T-helper 17 cell (primary cell): ENCODE measurements at regions not wholly inside any gene's neighbourhood (a gene's known extent, or its start where the extent isn't known, plus 50 kb on each side); places are given as distances from the start of the nearest gene placed in this dataset.

Source experiments
- ATAC-seq: fragments of 150-1000 bp; cut with Tn5 transposase; 2 replicates; pipeline ENCODE4 v1.10.0; 2021; ENCODE audit warnings: mild to moderate bottlenecking, moderate library complexity
- DNase-seq, 3 donors: peaks; one replicate each; pipeline versions ENCODE4 v3.0.0 to v3.0.0-alpha.2; 2020 to 2021
- H3K9me3 ChIP-seq: one replicate; pipeline ENCODE4 v1.7.0; 2013; ENCODE audit warnings: low read length, mild to moderate bottlenecking; ENCODE audit not compliant: control insufficient read depth, poor library complexity, severe bottlenecking
- H3K27ac Mint-ChIP-seq: one replicate; pipeline ENCODE4 v1.8.0; 2022; ENCODE audit warnings: mild to moderate bottlenecking, moderate library complexity, mixed read lengths
- H3K27me3 Mint-ChIP-seq: one replicate; pipeline ENCODE4 v1.8.0; 2022; ENCODE audit warnings: mixed read lengths
- H3K36me3 Mint-ChIP-seq: one replicate; pipeline ENCODE4 v1.8.0; 2022; ENCODE audit warnings: low read depth, mixed read lengths
- H3K4me1 Mint-ChIP-seq: one replicate; pipeline ENCODE4 v1.8.0; 2022; ENCODE audit warnings: mild to moderate bottlenecking, mixed read lengths
- H3K4me3 Mint-ChIP-seq: one replicate; pipeline ENCODE4 v1.8.0; 2022; ENCODE audit warnings: mild to moderate bottlenecking, moderate library complexity, mixed read lengths

- H3K4me1 Mint-ChIP-seq, result peaks cover 9% of the 10 kb centered on the region
- no peak overlapping the region for H3K4me3 Mint-ChIP-seq
- ATAC-seq (peak; percentile 35), DNase-seq (no peak)
- H3K27ac Mint-ChIP-seq, result no peak overlapping the region
- no peaks in the 10 kb centered on the region for H3K9me3 ChIP-seq
- no peaks in the 10 kb centered on the region for H3K36me3 Mint-ChIP-seq
- no peaks in the 10 kb centered on the region for H3K27me3 Mint-ChIP-seq
These were observed 167.7 kb upstream of the ADO start for GRCh38 chr10:62636825-62637248.

GRCh38 chr10:62637249-62638061 lies 167.1 kb upstream of the ADO start:
- Mint-ChIP-seq H3K4me1 (peaks cover 4% of the 10 kb centered on the region), H3K36me3 (no peaks in the 10 kb centered on the region), H3K27me3 (no peaks in the 10 kb centered on the region), H3K4me3 (no peak overlapping the region), H3K27ac (no peak overlapping the region)
- peak; percentile 16 to 37 (median 36) for DNase-seq
- ATAC-seq, result peak; percentile 88
- H3K9me3 ChIP-seq, result no peaks in the 10 kb centered on the region

GRCh38 chr10:62638062-62638477 lies 166.4 kb upstream of the ADO start:
- H3K27ac Mint-ChIP-seq, result no peak overlapping the region
- ATAC-seq (no peak), DNase-seq (no peak)
- H3K4me1 Mint-ChIP-seq, result peaks cover 2% of the 10 kb centered on the region
- no peaks in the 10 kb centered on the region for H3K27me3 Mint-ChIP-seq
- no peaks in the 10 kb centered on the region for H3K36me3 Mint-ChIP-seq
- H3K9me3 ChIP-seq, result no peaks in the 10 kb centered on the region
- H3K4me3 Mint-ChIP-seq, result no peak overlapping the region

- ATAC-seq (no peak), DNase-seq (no peak)
- no peak overlapping the region for H3K4me3 Mint-ChIP-seq
- no peak overlapping the region for H3K27ac Mint-ChIP-seq
- H3K9me3 ChIP-seq, result no peaks in the 10 kb centered on the region
- H3K36me3 Mint-ChIP-seq, result no peaks in the 10 kb centered on the region
- H3K27me3 Mint-ChIP-seq, result no peaks in the 10 kb centered on the region
- peaks cover 2% of the 10 kb centered on the region for H3K4me1 Mint-ChIP-seq
These were observed 165.4 kb upstream of the ADO start for GRCh38 chr10:62639144-62639543.

GRCh38 chr10:62640411-62640810 lies 164.1 kb upstream of the ADO start:
- peaks cover 2% of the 10 kb centered on the region for H3K4me1 Mint-ChIP-seq
- DNase-seq, result no peak
- H3K27me3 Mint-ChIP-seq, result no peaks in the 10 kb centered on the region
- no peak for ATAC-seq
- H3K9me3 ChIP-seq, result no peaks in the 10 kb centered on the region
- no peaks in the 10 kb centered on the region for H3K36me3 Mint-ChIP-seq
- H3K27ac Mint-ChIP-seq, result no peak overlapping the region
- no peak overlapping the region for H3K4me3 Mint-ChIP-seq

GRCh38 chr10:62643606-62644587 lies 160.6 kb upstream of the ADO start:
- H3K27ac Mint-ChIP-seq, result no peak overlapping the region
- no peak overlapping the region for H3K4me3 Mint-ChIP-seq
- no peaks in the 10 kb centered on the region for H3K27me3 Mint-ChIP-seq
- no peaks in the 10 kb centered on the region for H3K36me3 Mint-ChIP-seq
- H3K4me1 Mint-ChIP-seq, result peaks cover 4% of the 10 kb centered on the region
- no peak for ATAC-seq
- H3K9me3 ChIP-seq, result no peaks in the 10 kb centered on the region
- DNase-seq, result no peak

- Mint-ChIP-seq H3K36me3 (no peaks in the 10 kb centered on the region), H3K4me3 (no peak overlapping the region), H3K4me1 (peaks cover 2% of the 10 kb centered on the region), H3K27ac (no peak overlapping the region), H3K27me3 (no peaks in the 10 kb centered on the region)
- ATAC-seq (no peak), DNase-seq (no peak)
- H3K9me3 ChIP-seq, result no peaks in the 10 kb centered on the region
These were observed 157.0 kb upstream of the ADO start for GRCh38 chr10:62647375-62648092.

GRCh38 chr10:62648921-62649320 lies 155.6 kb upstream of the ADO start:
- no peaks in the 10 kb centered on the region for H3K9me3 ChIP-seq
- no peak for DNase-seq
- Mint-ChIP-seq H3K27me3 (no peaks in the 10 kb centered on the region), H3K27ac (no peak overlapping the region), H3K4me3 (no peak overlapping the region), H3K4me1 (peaks cover 2% of the 10 kb centered on the region), H3K36me3 (no peaks in the 10 kb centered on the region)
- no peak for ATAC-seq

- Mint-ChIP-seq H3K4me3 (no peak overlapping the region), H3K4me1 (peaks cover 2% of the 10 kb centered on the region), H3K27me3 (no peaks in the 10 kb centered on the region), H3K27ac (no peak overlapping the region), H3K36me3 (no peaks in the 10 kb centered on the region)
- DNase-seq, result no peak
- no peak for ATAC-seq
- H3K9me3 ChIP-seq, result no peaks in the 10 kb centered on the region
These were observed 154.1 kb upstream of the ADO start for GRCh38 chr10:62650411-62650810.

- peaks cover 4% of the 10 kb centered on the region for H3K4me1 Mint-ChIP-seq
- no peaks in the 10 kb centered on the region for H3K27me3 Mint-ChIP-seq
- ATAC-seq (no peak), DNase-seq (no peak)
- H3K9me3 ChIP-seq, result no peaks in the 10 kb centered on the region
- no peak overlapping the region for H3K4me3 Mint-ChIP-seq
- no peak overlapping the region for H3K27ac Mint-ChIP-seq
- no peaks in the 10 kb centered on the region for H3K36me3 Mint-ChIP-seq
These were observed 153.2 kb upstream of the ADO start for GRCh38 chr10:62651341-62651740.

- no peaks in the 10 kb centered on the region for H3K27me3 Mint-ChIP-seq
- H3K36me3 Mint-ChIP-seq, result no peaks in the 10 kb centered on the region
- no peaks in the 10 kb centered on the region for H3K9me3 ChIP-seq
- no peak overlapping the region for H3K27ac Mint-ChIP-seq
- DNase-seq (no peak), ATAC-seq (no peak)
- peaks cover 4% of the 10 kb centered on the region for H3K4me1 Mint-ChIP-seq
- H3K4me3 Mint-ChIP-seq, result no peak overlapping the region
These were observed 152.4 kb upstream of the ADO start for GRCh38 chr10:62652114-62652513.

- no peaks in the 10 kb centered on the region for H3K9me3 ChIP-seq
- Mint-ChIP-seq H3K27ac (no peak overlapping the region), H3K36me3 (no peaks in the 10 kb centered on the region), H3K4me3 (no peak overlapping the region), H3K27me3 (no peaks in the 10 kb centered on the region), H3K4me1 (peaks cover 4% of the 10 kb centered on the region)
- DNase-seq (no peak), ATAC-seq (no peak)
These were observed 152.0 kb upstream of the ADO start for GRCh38 chr10:62652564-62652963.

- Mint-ChIP-seq H3K4me1 (peaks cover 2% of the 10 kb centered on the region), H3K4me3 (no peak overlapping the region), H3K36me3 (no peaks in the 10 kb centered on the region), H3K27me3 (no peaks in the 10 kb centered on the region), H3K27ac (no peak overlapping the region)
- DNase-seq, result no peak
- peak; percentile 25 for ATAC-seq
- H3K9me3 ChIP-seq, result no peaks in the 10 kb centered on the region
These were observed 151.3 kb upstream of the ADO start for GRCh38 chr10:62653254-62653653.
